ENCODE measurements at regions not wholly inside any gene's neighbourhood (a gene's known extent, or its start where the extent isn't known, plus 50 kb on each side); places are given as distances from the start of the nearest gene placed in this dataset.

DNA sequence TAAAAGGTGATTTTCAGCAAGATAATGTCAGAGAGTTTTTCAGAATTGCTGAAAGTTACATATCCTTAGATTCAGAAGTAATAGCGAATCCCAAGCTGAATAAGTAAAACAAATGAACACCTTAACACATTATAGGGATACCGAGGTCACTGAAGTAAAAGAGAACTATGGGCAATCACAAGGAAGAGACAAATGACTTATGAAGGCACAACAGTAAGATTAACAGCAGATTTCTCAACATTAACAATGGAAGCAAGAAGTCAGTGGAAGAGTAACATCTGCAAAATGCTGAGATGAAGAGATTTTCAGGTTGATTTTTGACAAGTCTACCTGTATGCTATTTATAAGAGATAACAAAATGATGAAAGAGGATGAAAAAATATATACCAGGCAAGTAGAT is 86.1 kb upstream of the EZR start:
- TF ChIP-seq, protein P1, sequence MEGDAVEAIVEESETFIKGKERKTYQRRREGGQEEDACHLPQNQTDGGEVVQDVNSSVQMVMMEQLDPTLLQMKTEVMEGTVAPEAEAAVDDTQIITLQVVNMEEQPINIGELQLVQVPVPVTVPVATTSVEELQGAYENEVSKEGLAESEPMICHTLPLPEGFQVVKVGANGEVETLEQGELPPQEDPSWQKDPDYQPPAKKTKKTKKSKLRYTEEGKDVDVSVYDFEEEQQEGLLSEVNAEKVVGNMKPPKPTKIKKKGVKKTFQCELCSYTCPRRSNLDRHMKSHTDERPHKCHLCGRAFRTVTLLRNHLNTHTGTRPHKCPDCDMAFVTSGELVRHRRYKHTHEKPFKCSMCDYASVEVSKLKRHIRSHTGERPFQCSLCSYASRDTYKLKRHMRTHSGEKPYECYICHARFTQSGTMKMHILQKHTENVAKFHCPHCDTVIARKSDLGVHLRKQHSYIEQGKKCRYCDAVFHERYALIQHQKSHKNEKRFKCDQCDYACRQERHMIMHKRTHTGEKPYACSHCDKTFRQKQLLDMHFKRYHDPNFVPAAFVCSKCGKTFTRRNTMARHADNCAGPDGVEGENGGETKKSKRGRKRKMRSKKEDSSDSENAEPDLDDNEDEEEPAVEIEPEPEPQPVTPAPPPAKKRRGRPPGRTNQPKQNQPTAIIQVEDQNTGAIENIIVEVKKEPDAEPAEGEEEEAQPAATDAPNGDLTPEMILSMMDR (IDR thresholded peaks at IDR 0.05; ENCODE audit: insufficient read depth, low read length, missing control alignments), result no peak
- H3K4me3 ChIP-seq (ENCODE audit: low read depth, low read length), result no peak overlapping the region
- POLR2A ChIA-PET, result no interaction called here
- no peak for DNase-seq (ENCODE audit: low read depth, low spot score)
- CTCF ChIA-PET, result interaction anchor here (1.1 kb wide), 1 partner anchor 16 kb away, joined by 3 read pairs; no protein-coding TSS in a partner anchor

DNA sequence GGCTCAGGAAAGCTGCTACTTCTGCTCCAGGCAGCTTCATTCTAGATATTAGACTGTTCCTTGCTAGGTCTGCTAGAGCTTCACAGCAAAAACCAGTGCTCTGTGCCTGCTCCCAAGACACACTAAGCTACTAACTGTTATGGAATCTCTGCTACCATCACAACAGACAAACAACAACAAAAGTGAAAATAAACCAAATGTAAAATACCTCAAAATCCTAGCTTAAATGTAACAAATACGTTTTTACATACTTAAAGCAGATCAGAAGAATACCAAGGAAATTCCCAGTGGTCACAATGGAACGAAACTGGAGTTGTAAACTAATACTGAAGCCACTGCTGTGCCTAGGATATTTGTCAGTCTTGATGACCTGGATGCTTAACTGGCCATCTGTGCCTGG is 84.6 kb upstream of the EZR start:
- TF ChIP-seq, protein P1 (IDR thresholded peaks at IDR 0.05; ENCODE audit: insufficient read depth, low read length, missing control alignments), result no peak
- no peak for DNase-seq (ENCODE audit: low read depth, low spot score)
- no peak overlapping the region for H3K4me3 ChIP-seq (ENCODE audit: low read depth, low read length)
- CTCF ChIA-PET, result interaction anchor here (1.0 to 1.1 kb wide), 2 partner anchors 10 to 14 kb away, joined by 3 to 4 read pairs; no protein-coding TSS in a partner anchor
- POLR2A ChIA-PET, result no interaction called here

DNA sequence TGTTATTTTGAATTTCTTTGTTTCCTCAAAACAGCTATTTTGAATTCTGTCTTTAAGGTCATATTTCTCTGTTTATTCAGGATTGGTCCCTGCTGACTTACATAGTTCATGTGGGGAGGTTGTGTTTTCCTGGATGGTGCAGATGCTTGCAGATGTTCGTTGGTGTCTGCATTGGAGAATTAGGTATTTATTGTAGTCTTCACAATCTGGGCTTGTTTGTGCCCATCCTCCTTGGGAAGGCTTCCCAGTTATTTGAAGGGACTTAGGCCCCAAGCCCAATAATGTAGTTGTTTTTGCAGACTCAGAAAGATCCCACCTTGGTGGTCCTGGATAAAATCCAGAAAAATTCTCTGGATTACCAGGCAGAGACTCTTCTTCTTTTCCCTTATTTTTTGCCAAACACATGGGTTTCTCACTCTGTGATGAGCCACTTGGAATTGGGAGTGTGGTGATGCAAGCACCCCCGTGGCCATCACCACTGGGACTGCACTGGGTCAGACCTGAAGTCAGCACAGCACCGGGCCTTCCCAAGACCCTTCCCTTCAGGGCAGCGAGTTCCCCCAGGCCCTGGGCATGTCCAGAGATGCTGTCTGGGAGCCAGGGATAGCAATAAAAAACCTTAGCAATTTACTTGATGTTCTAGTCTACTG is 81.6 kb upstream of the EZR start:
- ChIA-PET POLR2A (no interaction called here), CTCF (no interaction called here)
- H3K4me3 ChIP-seq (ENCODE audit: low read depth, low read length), result no peak overlapping the region
- no peak for DNase-seq (ENCODE audit: low read depth, low spot score)
- TF ChIP-seq, protein P1 (IDR thresholded peaks at IDR 0.05; ENCODE audit: insufficient read depth, low read length, missing control alignments), result no peak

DNA sequence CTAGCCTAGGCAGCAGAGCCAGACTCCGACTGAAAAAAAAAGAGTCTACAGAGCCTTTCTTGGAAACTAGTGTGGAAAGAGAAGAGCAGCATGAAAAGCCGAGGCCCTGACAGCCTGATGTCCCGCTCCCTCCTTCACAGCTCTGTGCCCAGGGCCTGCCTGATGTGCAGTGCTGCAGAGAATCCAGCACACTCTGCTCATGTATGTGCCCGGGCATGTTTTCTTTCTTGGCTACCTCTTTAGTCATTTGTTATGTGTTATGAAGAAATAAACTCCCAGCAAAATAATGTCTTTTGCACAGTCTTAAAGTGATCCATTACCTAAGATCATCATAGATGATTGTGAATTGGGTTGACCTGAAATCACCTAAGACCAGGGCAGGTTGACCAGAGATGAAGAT is 78.1 kb upstream of the EZR start:
- ChIA-PET POLR2A (no interaction called here), CTCF (no interaction called here)
- TF ChIP-seq, protein P1 (IDR thresholded peaks at IDR 0.05; ENCODE audit: insufficient read depth, low read length, missing control alignments), result no peak
- H3K4me3 ChIP-seq (ENCODE audit: low read depth, low read length), result no peak overlapping the region
- no peak for DNase-seq (ENCODE audit: low read depth, low spot score)

DNA sequence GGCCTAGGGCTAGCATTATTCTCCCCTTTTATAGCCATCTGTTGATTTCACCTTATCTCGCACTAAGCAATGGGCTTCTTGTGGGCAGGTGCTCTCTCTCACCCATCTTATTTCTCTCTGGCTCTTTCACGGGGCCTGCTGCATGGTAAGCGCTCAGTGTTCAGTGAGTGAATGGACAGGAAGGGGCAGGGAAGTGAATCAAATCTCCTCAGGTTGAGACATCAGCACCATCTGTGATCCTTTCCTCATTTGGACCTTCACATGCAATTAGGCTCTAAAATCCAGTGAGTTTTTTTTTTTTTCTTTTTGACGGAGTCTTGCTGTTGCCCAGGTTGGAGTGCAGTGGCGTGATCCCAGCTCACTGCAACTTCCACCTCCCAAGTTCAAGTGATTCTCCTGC is 76.5 kb upstream of the EZR start:
- ChIA-PET POLR2A (no interaction called here), CTCF (no interaction called here)
- DNase-seq (ENCODE audit: low read depth, low spot score), result no peak
- TF ChIP-seq, protein P1 (IDR thresholded peaks at IDR 0.05; ENCODE audit: insufficient read depth, low read length, missing control alignments), result no peak
- H3K4me3 ChIP-seq (ENCODE audit: low read depth, low read length), result no peak overlapping the region

DNA sequence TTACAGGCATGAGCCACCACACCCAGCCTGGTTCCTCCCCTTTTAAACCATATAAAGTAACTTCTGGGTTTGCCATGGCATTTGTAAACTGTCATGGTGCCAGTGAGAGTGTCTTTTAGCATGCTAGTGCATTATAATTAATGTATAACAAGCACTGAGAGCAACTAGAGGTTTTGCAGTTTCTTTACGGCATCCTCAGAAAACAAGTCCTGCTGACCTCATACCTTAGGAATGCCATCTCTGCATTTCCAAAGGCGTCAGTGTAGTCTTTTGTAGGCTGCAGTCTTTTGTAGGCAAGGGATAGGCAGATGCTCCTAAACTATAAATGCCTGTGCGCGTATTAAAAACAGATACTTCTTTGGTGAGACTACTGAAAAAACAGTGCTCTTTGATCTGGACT is 75.0 kb upstream of the EZR start:
- POLR2A ChIA-PET, result interaction anchor here (0.7 kb wide), 1 partner anchor 85 kb away, joined by 3 read pairs; no protein-coding TSS in a partner anchor
- peak; percentile 89 for DNase-seq (ENCODE audit: low read depth, low spot score)
- no peak overlapping the region for H3K4me3 ChIP-seq (ENCODE audit: low read depth, low read length)
- TF ChIP-seq, protein P1 (IDR thresholded peaks at IDR 0.05; ENCODE audit: insufficient read depth, low read length, missing control alignments), result no peak
- CTCF ChIA-PET, result interaction anchor here (1.6 kb wide), 1 partner anchor 10 kb away, joined by 4 read pairs; no protein-coding TSS in a partner anchor

Data from AG04449 (cell line).